HEK293 (cell line): ENCODE measurements at regions not wholly inside any gene's neighbourhood (a gene's known extent, or its start where the extent isn't known, plus 50 kb on each side); places are given as distances from the start of the nearest gene placed in this dataset.

Source experiments
- HOXA7 ChIP-seq: sonication (generic); formaldehyde crosslinking; IDR thresholded peaks from 2 replicates; pipeline ENCODE4 v1.8.1; 2022; ENCODE audit warnings: missing genetic modification reagents, borderline replicate concordance
- KLF16 ChIP-seq: fragments of 450-650 bp; formaldehyde crosslinking; IDR thresholded peaks from 2 replicates; pipeline ENCODE4 v1.5.1; 2017; ENCODE audit warnings: missing biosample characterization, missing genetic modification characterization
- KLF8 ChIP-seq: fragments of 450-650 bp; formaldehyde crosslinking; IDR thresholded peaks from 2 replicates; pipeline ENCODE4 v1.5.1; 2016; ENCODE audit warnings: missing biosample characterization, missing genetic modification characterization
- OSR2 ChIP-seq: fragments of 450-650 bp; formaldehyde crosslinking; IDR thresholded peaks from 2 replicates; pipeline ENCODE4 v1.5.1; 2016; ENCODE audit warnings: missing biosample characterization, missing genetic modification characterization
- REST ChIP-seq: fragments of 450-650 bp; formaldehyde crosslinking; IDR thresholded peaks from 2 replicates; pipeline ENCODE4 v1.5.1; 2016; ENCODE audit warnings: missing biosample characterization, missing genetic modification characterization
- SCRT2 ChIP-seq: fragments of 450-650 bp; formaldehyde crosslinking; IDR thresholded peaks from 2 replicates; pipeline ENCODE4 v1.5.1; 2016; ENCODE audit warnings: missing biosample characterization, missing genetic modification characterization
- TSHZ1 ChIP-seq: fragments of 450-650 bp; formaldehyde crosslinking; IDR thresholded peaks from 2 replicates; pipeline ENCODE4 v1.5.1; 2016; ENCODE audit warnings: missing biosample characterization, missing genetic modification characterization, borderline replicate concordance
- ZNF23 ChIP-seq: fragments of 450-650 bp; formaldehyde crosslinking; IDR thresholded peaks from 2 replicates; pipeline ENCODE4 v1.5.1; 2016; ENCODE audit warnings: missing biosample characterization, missing genetic modification characterization, borderline replicate concordance
- ZNF266 ChIP-seq: fragments of 450-650 bp; formaldehyde crosslinking; IDR thresholded peaks from 2 replicates; pipeline ENCODE4 v1.5.1; 2016; ENCODE audit warnings: missing biosample characterization, missing genetic modification characterization, low read depth
- ZNF311 ChIP-seq: fragments of 450-650 bp; formaldehyde crosslinking; IDR thresholded peaks from 2 replicates; pipeline ENCODE4 v1.5.1; 2017; ENCODE audit warnings: missing biosample characterization, missing genetic modification characterization, borderline replicate concordance
- ZNF518A ChIP-seq: fragments of 450-650 bp; formaldehyde crosslinking; conservative IDR thresholded peaks from 2 replicates; pipeline ENCODE4 v1.5.1; 2016; ENCODE audit warnings: low read depth, missing biosample characterization, missing genetic modification characterization
- ZNF548 ChIP-seq: fragments of 450-650 bp; formaldehyde crosslinking; IDR thresholded peaks from 2 replicates; pipeline ENCODE4 v1.5.1; 2016; ENCODE audit warnings: missing biosample characterization, missing genetic modification characterization
- ZNF626 ChIP-seq: fragments of 450-650 bp; sonication (Bioruptor Pico); formaldehyde crosslinking; IDR thresholded peaks from 2 replicates; pipeline ENCODE4 v1.5.1; 2018; ENCODE audit warnings: missing biosample characterization, missing genetic modification characterization, inconsistent platforms
- ZNF664 ChIP-seq: fragments of 450-650 bp; formaldehyde crosslinking; IDR thresholded peaks from 2 replicates; pipeline ENCODE4 v1.5.1; 2016; ENCODE audit warnings: missing biosample characterization, missing genetic modification characterization
- ZNF792 ChIP-seq: fragments of 450-650 bp; formaldehyde crosslinking; IDR thresholded peaks from 2 replicates; pipeline ENCODE4 v1.5.1; 2016; ENCODE audit warnings: missing biosample characterization, missing genetic modification characterization
- ZNF843 ChIP-seq: fragments of 450-650 bp; formaldehyde crosslinking; IDR thresholded peaks from 2 replicates; pipeline ENCODE4 v1.5.1; 2016; ENCODE audit warnings: missing biosample characterization, missing genetic modification characterization
- ZSCAN16 ChIP-seq: fragments of 450-650 bp; formaldehyde crosslinking; IDR thresholded peaks from 2 replicates; pipeline ENCODE4 v1.5.1; 2016; ENCODE audit warnings: missing biosample characterization, missing genetic modification characterization
- ZXDB ChIP-seq: fragments of 450-650 bp; formaldehyde crosslinking; IDR thresholded peaks from 2 replicates; pipeline ENCODE4 v1.5.1; 2016; ENCODE audit warnings: missing biosample characterization, missing genetic modification characterization
- TF ChIP-seq, protein P1 (sequence below): IDR thresholded peaks from 2 replicates; pipeline ENCODE4 v1.6.1; 2011; ENCODE audit warnings: mild to moderate bottlenecking, low read depth, low read length, borderline replicate concordance
- TF ChIP-seq, protein P2 (sequence below): fragments of 450-650 bp; formaldehyde crosslinking; optimal IDR thresholded peaks from 2 replicates; pipeline ENCODE3; 2016; ENCODE audit warnings: missing biosample characterization, mild to moderate bottlenecking, missing genetic modification characterization
- TF ChIP-seq, protein P3 (sequence below): fragments of 450-650 bp; formaldehyde crosslinking; IDR thresholded peaks from 2 replicates; pipeline ENCODE4 v1.5.1; 2016; ENCODE audit warnings: missing biosample characterization, missing genetic modification characterization
- TF ChIP-seq, protein P4 (sequence below): fragments of 450-650 bp; formaldehyde crosslinking; IDR thresholded peaks from 2 replicates; pipeline ENCODE4 v1.5.1; 2016; ENCODE audit warnings: missing biosample characterization, missing genetic modification characterization, low read depth

- TF ChIP-seq ZNF518A (tag by site-specific recombination): no peak
- no peak for TF ChIP-seq SCRT2 (tag by site-specific recombination)
- peak; percentile 62; the same call in 1 of the 2 replicates for TF ChIP-seq ZSCAN16 (tag by site-specific recombination)
- peak; percentile 60; the same call in 1 of the 2 replicates for TF ChIP-seq ZXDB (tag by site-specific recombination)
- no peak; the same call in 1 of the 2 replicates for TF ChIP-seq OSR2 (tag by site-specific recombination)
- TF ChIP-seq ZNF792 (tag by site-specific recombination): 0 out of 2 replicates have a peak, but pooled peaks have one; percentile 17
- TF ChIP-seq ZNF266: no peak
- 0 out of 2 replicates have a peak, but pooled peaks have one; percentile 33 for TF ChIP-seq ZNF843 (tag by site-specific recombination)
- TF ChIP-seq, protein P1, sequence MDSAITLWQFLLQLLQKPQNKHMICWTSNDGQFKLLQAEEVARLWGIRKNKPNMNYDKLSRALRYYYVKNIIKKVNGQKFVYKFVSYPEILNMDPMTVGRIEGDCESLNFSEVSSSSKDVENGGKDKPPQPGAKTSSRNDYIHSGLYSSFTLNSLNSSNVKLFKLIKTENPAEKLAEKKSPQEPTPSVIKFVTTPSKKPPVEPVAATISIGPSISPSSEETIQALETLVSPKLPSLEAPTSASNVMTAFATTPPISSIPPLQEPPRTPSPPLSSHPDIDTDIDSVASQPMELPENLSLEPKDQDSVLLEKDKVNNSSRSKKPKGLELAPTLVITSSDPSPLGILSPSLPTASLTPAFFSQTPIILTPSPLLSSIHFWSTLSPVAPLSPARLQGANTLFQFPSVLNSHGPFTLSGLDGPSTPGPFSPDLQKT: no peak
- TF ChIP-seq, protein P2, sequence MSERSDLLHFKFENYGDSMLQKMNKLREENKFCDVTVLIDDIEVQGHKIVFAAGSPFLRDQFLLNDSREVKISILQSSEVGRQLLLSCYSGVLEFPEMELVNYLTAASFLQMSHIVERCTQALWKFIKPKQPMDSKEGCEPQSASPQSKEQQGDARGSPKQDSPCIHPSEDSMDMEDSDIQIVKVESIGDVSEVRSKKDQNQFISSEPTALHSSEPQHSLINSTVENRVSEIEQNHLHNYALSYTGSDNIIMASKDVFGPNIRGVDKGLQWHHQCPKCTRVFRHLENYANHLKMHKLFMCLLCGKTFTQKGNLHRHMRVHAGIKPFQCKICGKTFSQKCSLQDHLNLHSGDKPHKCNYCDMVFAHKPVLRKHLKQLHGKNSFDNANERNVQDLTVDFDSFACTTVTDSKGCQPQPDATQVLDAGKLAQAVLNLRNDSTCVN (tag by site-specific recombination): peak; percentile 94
- no peak for TF ChIP-seq ZNF626 (tag by site-specific recombination)
- 0 out of 2 replicates have a peak, but pooled peaks have one; percentile 57 for TF ChIP-seq KLF8 (tag by site-specific recombination)
- TF ChIP-seq ZNF311 (tag by site-specific recombination): no peak
- no peak for TF ChIP-seq TSHZ1 (tag by site-specific recombination)
- TF ChIP-seq REST (tag by site-specific recombination): no peak
- no peak for TF ChIP-seq ZNF664 (tag by site-specific recombination)
- TF ChIP-seq, protein P3, sequence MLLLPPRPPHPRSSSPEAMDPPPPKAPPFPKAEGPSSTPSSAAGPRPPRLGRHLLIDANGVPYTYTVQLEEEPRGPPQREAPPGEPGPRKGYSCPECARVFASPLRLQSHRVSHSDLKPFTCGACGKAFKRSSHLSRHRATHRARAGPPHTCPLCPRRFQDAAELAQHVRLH (tag by site-specific recombination): no peak
- TF ChIP-seq HOXA7 (CRISPR knock-in tag): no peak
- TF ChIP-seq, protein P4, sequence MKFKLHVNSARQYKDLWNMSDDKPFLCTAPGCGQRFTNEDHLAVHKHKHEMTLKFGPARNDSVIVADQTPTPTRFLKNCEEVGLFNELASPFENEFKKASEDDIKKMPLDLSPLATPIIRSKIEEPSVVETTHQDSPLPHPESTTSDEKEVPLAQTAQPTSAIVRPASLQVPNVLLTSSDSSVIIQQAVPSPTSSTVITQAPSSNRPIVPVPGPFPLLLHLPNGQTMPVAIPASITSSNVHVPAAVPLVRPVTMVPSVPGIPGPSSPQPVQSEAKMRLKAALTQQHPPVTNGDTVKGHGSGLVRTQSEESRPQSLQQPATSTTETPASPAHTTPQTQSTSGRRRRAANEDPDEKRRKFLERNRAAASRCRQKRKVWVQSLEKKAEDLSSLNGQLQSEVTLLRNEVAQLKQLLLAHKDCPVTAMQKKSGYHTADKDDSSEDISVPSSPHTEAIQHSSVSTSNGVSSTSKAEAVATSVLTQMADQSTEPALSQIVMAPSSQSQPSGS (tag by site-specific recombination): no peak
- no peak for TF ChIP-seq ZNF23 (tag by site-specific recombination)
- TF ChIP-seq KLF16 (tag by site-specific recombination): 0 out of 2 replicates have a peak, but pooled peaks have one; percentile 24
- no peak for TF ChIP-seq ZNF548
These were observed 64.7 kb upstream of the STARD13 start (continued) for GRCh38 chr13:33349986-33350826.
